Neuronal stem cell (in vitro differentiated cells): ENCODE measurements at regions not wholly inside any gene's neighbourhood (a gene's known extent, or its start where the extent isn't known, plus 50 kb on each side); places are given as distances from the start of the nearest gene placed in this dataset.

Experiments
- DNase-seq: peaks from one replicate; pipeline ENCODE4 v3.0.0-alpha.2; 2013; ENCODE audit warnings: low spot score
- H2AFZ ChIP-seq: one replicate; pipeline ENCODE4 v1.6.1; 2013; ENCODE audit warnings: mild to moderate bottlenecking, low read length, inconsistent platforms
- H2AK5ac ChIP-seq: 2 replicates; pipeline ENCODE4 v1.6.1; 2013; ENCODE audit warnings: low read depth, mild to moderate bottlenecking, inconsistent platforms, low read length, moderate library complexity, mixed read lengths
- H2BK120ac ChIP-seq: 2 replicates; pipeline ENCODE4 v1.6.1; 2013; ENCODE audit warnings: low read depth, mild to moderate bottlenecking, inconsistent platforms, low read length, moderate library complexity, mixed read lengths
- H2BK12ac ChIP-seq: one replicate; pipeline ENCODE4 v1.6.1; 2013; ENCODE audit warnings: low read length, inconsistent platforms
- H2BK15ac ChIP-seq: 2 replicates; pipeline ENCODE4 v1.6.1; 2013; ENCODE audit warnings: mild to moderate bottlenecking, low read length, inconsistent platforms, mixed read lengths
- H2BK5ac ChIP-seq: one replicate; pipeline ENCODE4 v1.6.1; 2013; ENCODE audit warnings: inconsistent platforms, mild to moderate bottlenecking, low read length, moderate library complexity
- H3K14ac ChIP-seq: one replicate; pipeline ENCODE4 v1.6.1; 2013; ENCODE audit warnings: low read length, inconsistent platforms
- H3K18ac ChIP-seq: 2 replicates; pipeline ENCODE4 v1.6.1; 2013; ENCODE audit warnings: low read length, inconsistent platforms
- H3K23ac ChIP-seq: 2 replicates; pipeline ENCODE4 v1.6.1; 2013; ENCODE audit warnings: low read depth, mild to moderate bottlenecking, mixed read lengths, low read length, inconsistent platforms; ENCODE audit not compliant: poor library complexity
- H3K27ac ChIP-seq: replicated peaks from 3 replicates; pipeline ENCODE4 v1.5.1; 2013; ENCODE audit warnings: low read length, inconsistent platforms
- H3K27me3 ChIP-seq, 3 experiments: 2 replicates each; pipeline ENCODE4 v1.6.1; 2013; ENCODE audit warnings: low read length in 3 of 3, mild to moderate bottlenecking in 2 of 3, inconsistent platforms in 1 of 3, low read depth in 1 of 3, mixed read lengths in 1 of 3, moderate library complexity in 1 of 3; ENCODE audit not compliant: control insufficient read depth in 3 of 3, insufficient read depth in 3 of 3
- H3K36me3 ChIP-seq, 2 donors: replicated peaks in 1 of 2; 2 replicates each; pipeline ENCODE4 v1.6.1; 2013; ENCODE audit warnings: low read length in 2 of 2; ENCODE audit not compliant: control insufficient read depth in 2 of 2, insufficient read depth in 2 of 2
- H3K4ac ChIP-seq: 2 replicates; pipeline ENCODE4 v1.6.1; 2013; ENCODE audit warnings: inconsistent platforms, mild to moderate bottlenecking, low read length, moderate library complexity
- H3K4me1 ChIP-seq, 2 donors: 1 replicate in 1 of 2; 2 replicates in 1 of 2; pipeline ENCODE4 v1.6.1; 2013; ENCODE audit warnings: low read length in 2 of 2, low read depth in 1 of 2; ENCODE audit not compliant: control insufficient read depth in 2 of 2, insufficient read depth in 1 of 2
- H3K4me2 ChIP-seq: one replicate; pipeline ENCODE4 v1.6.1; 2013; ENCODE audit warnings: mild to moderate bottlenecking, low read length, inconsistent platforms; ENCODE audit not compliant: insufficient read depth, poor library complexity, severe bottlenecking
- H3K4me3 ChIP-seq, 2 donors: 2 replicates each; pipeline ENCODE4 v1.5.1; 2013; ENCODE audit warnings: low read length in 2 of 2, mild to moderate bottlenecking in 2 of 2, inconsistent platforms in 1 of 2, moderate library complexity in 1 of 2
- H3K79me1 ChIP-seq: one replicate; pipeline ENCODE4 v1.6.1; 2013; ENCODE audit warnings: low read depth, mild to moderate bottlenecking, inconsistent platforms, low read length, moderate library complexity
- H3K9ac ChIP-seq: one replicate; pipeline ENCODE4 v1.6.1; 2013; ENCODE audit warnings: mild to moderate bottlenecking, low read depth, low read length, inconsistent platforms; ENCODE audit not compliant: poor library complexity
- H3K9me3 ChIP-seq, 2 donors: replicated peaks in 1 of 2; 2 replicates each; pipeline versions ENCODE3 to v1.6.1; 2013; ENCODE audit warnings: low read length in 2 of 2, mild to moderate bottlenecking in 2 of 2, inconsistent platforms in 1 of 2, low read depth in 1 of 2, mixed read lengths in 1 of 2, moderate library complexity in 1 of 2; ENCODE audit not compliant: control insufficient read depth in 2 of 2, insufficient read depth in 1 of 2
- H4K8ac ChIP-seq: one replicate; pipeline ENCODE4 v1.6.1; 2013; ENCODE audit warnings: low read depth, mild to moderate bottlenecking, inconsistent platforms, low read length, moderate library complexity
- H4K91ac ChIP-seq: one replicate; pipeline ENCODE4 v1.6.1; 2013; ENCODE audit warnings: low read length, low read depth, mild to moderate bottlenecking, inconsistent platforms; ENCODE audit not compliant: poor library complexity
- WGBS, 2 donors: extraction: QIAGEN DNeasy Blood & Tissue Kit; methylation state at CpG; one replicate each; pipeline ENCODE4 v1.1.7; 2013; ENCODE audit warnings: missing lambda C conversion rate in 2 of 2, mixed read lengths in 1 of 2; ENCODE audit not compliant: insufficient read length in 2 of 2, insufficient replicate concordance in 1 of 2; ENCODE audit errors: extremely low coverage in 2 of 2; 5-methylcytosine and 5-hydroxymethylcytosine counted together

GRCh38 chr2:129189617-129190319, 789.7 kb upstream of the RAB6C start:
- Histone ChIP-seq H2AFZ (no peak overlapping the region), H2BK120ac (no peak overlapping the region), H2BK5ac (no peak overlapping the region), H2BK12ac (no peak overlapping the region), H3K79me1 (no peaks in the 10 kb centered on the region), H3K9ac (no peak overlapping the region), H3K4me2 (no peak overlapping the region), H3K4me1 (peaks cover 0 to 25% of the 10 kb centered on the region in 2 donors), H3K36me3 (no peaks in the 10 kb centered on the region), H3K14ac (no peak overlapping the region), H3K23ac (no peak overlapping the region), H3K18ac (no peak overlapping the region), H3K27me3 (no peaks in the 10 kb centered on the region), H3K4ac (no peak overlapping the region), H2BK15ac (no peak overlapping the region), H3K4me3 (no peak overlapping the region), H4K8ac (no peak overlapping the region), H2AK5ac (no peak overlapping the region), H3K9me3 (no peaks in the 10 kb centered on the region), H3K27ac (no peak overlapping the region), H4K91ac (no peak overlapping the region)
- no peak for DNase-seq
- WGBS, 2 donors, result no CpG with 5 or more reads among the region's 10 CpGs

DNA sequence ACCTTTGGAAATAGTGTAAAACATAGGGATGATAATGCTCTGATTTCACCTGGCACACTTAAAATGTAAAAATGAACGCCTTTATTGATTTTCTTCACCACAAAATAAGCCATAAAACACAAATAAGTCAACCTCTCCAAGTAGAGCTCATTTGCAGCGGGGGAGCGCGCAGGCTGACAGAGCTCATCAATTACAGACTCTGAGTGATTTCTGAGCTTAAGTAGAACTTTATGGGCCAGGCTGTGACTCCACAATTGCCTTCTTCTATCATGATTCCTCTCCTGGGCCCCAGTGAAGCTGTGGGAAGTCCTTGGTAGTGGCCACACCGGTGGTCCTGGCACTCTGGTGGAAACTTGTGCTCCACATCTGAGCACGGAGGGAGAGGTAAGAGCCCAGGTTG, 789.0 kb upstream of the RAB6C start:
- DNase-seq, result no peak
- H4K91ac ChIP-seq, result no peak overlapping the region
- H3K27me3 ChIP-seq, result no peaks in the 10 kb centered on the region
- no peaks in the 10 kb centered on the region for H3K79me1 ChIP-seq
- peaks cover 0 to 25% of the 10 kb centered on the region in 2 donors for H3K4me1 ChIP-seq
- no peak overlapping the region for H3K27ac ChIP-seq
- WGBS, 2 donors, result no CpG with 5 or more reads among the region's 6 CpGs
- no peak overlapping the region for H3K14ac ChIP-seq
- no peak overlapping the region for H3K4ac ChIP-seq
- H3K18ac ChIP-seq, result peak overlapping the region; percentile 6
- H2BK120ac ChIP-seq, result no peak overlapping the region
- H2BK5ac ChIP-seq, result no peak overlapping the region
- no peak overlapping the region for H2AK5ac ChIP-seq
- no peak overlapping the region for H3K4me2 ChIP-seq
- no peak overlapping the region for H4K8ac ChIP-seq
- no peak overlapping the region for H2BK12ac ChIP-seq
- H3K36me3 ChIP-seq, result no peaks in the 10 kb centered on the region
- H3K4me3 ChIP-seq, result no peak overlapping the region
- H3K9me3 ChIP-seq, result no peaks in the 10 kb centered on the region
- no peak overlapping the region for H3K23ac ChIP-seq
- no peak overlapping the region for H3K9ac ChIP-seq
- H2AFZ ChIP-seq, result no peak overlapping the region
- H2BK15ac ChIP-seq, result no peak overlapping the region

DNA sequence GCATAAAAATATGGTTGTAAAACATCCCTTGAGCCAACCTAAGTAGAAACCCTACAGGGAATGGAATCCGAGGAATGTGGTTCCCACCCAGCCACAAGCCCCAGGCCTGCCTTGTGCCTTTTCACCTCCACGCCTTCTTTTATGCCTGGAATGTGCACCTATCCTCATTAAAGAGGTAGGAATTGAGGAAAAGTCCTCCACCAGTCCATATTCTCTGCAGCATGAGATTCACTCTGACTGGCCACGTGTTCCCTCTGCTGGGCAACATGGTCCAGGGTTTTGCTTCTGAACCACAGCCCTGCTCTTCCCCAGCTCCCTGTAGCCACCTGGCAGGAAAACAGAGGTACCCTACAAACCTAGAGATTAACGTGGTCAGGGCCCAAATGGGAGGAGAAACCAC, 787.9 kb upstream of the RAB6C start:
- peak; percentile 12 for DNase-seq
- no peak overlapping the region for H2BK5ac ChIP-seq
- no peaks in the 10 kb centered on the region for H3K36me3 ChIP-seq
- no CpG with 5 or more reads among the region's 4 CpGs for WGBS, 2 donors
- H2BK15ac ChIP-seq, result no peak overlapping the region
- no peak overlapping the region for H2AK5ac ChIP-seq
- H3K14ac ChIP-seq, result no peak overlapping the region
- H4K8ac ChIP-seq, result no peak overlapping the region
- H3K9ac ChIP-seq, result no peak overlapping the region
- no peak overlapping the region for H3K18ac ChIP-seq
- H3K79me1 ChIP-seq, result no peaks in the 10 kb centered on the region
- no peaks in the 10 kb centered on the region for H3K9me3 ChIP-seq
- H3K4me2 ChIP-seq, result no peak overlapping the region
- H3K27ac ChIP-seq, result no peak overlapping the region
- no peak overlapping the region for H2BK12ac ChIP-seq
- H2AFZ ChIP-seq, result no peak overlapping the region
- H3K27me3 ChIP-seq, result no peaks in the 10 kb centered on the region
- peaks cover 0 to 25% of the 10 kb centered on the region in 2 donors for H3K4me1 ChIP-seq
- H2BK120ac ChIP-seq, result peak overlapping the region; percentile 75
- no peak overlapping the region for H3K4ac ChIP-seq
- H3K4me3 ChIP-seq, result no peak overlapping the region
- no peak overlapping the region for H4K91ac ChIP-seq
- no peak overlapping the region for H3K23ac ChIP-seq

DNA sequence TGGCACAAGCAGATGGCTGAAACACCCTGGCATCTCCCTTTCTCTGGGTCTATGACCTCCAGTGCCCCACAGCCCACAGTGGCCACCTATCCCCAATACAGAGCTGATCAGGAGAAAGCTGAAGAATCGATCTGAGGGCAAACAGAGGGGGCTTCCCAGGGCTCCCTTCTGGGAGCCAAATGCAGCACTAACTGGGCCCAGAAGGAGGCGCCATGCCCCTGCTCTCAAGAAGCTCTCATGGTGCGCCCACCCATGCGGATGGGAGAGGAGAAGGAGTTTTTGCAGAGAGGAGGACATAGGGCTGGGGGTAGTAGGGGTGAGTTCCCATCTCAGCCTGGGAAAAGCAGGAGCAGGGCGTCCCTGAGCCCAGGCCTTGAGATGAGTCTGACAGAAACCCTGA, 787.3 kb upstream of the RAB6C start:
- no peaks in the 10 kb centered on the region for H3K79me1 ChIP-seq
- H3K4me3 ChIP-seq, result no peak overlapping the region
- peaks cover 0 to 25% of the 10 kb centered on the region in 2 donors for H3K4me1 ChIP-seq
- H3K18ac ChIP-seq, result peak overlapping the region; percentile 32
- WGBS, 2 donors, result no CpG with 5 or more reads among the region's 5 CpGs
- H3K27me3 ChIP-seq, result no peaks in the 10 kb centered on the region
- peak overlapping the region; percentile 75 for H2BK120ac ChIP-seq
- peak overlapping the region; percentile 12 for H2AK5ac ChIP-seq
- no peak overlapping the region for H2BK5ac ChIP-seq
- H3K14ac ChIP-seq, result no peak overlapping the region
- H3K4me2 ChIP-seq, result no peak overlapping the region
- no peak overlapping the region for H2AFZ ChIP-seq
- no peak overlapping the region for H4K8ac ChIP-seq
- H3K27ac ChIP-seq, result no peak overlapping the region
- H3K9me3 ChIP-seq, result no peaks in the 10 kb centered on the region
- no peak overlapping the region for H2BK12ac ChIP-seq
- no peak for DNase-seq
- H3K4ac ChIP-seq, result no peak overlapping the region
- H3K9ac ChIP-seq, result no peak overlapping the region
- H3K36me3 ChIP-seq, result no peaks in the 10 kb centered on the region
- H3K23ac ChIP-seq, result no peak overlapping the region
- H4K91ac ChIP-seq, result no peak overlapping the region
- peak overlapping the region; percentile 13 for H2BK15ac ChIP-seq
